A549 (cell line): ENCODE measurements at regions not wholly inside any gene's neighbourhood (a gene's known extent, or its start where the extent isn't known, plus 50 kb on each side); places are given as distances from the start of the nearest gene placed in this dataset.

Experiments
- ATAC-seq, 2 experiments: fragments of 200-7000 bp in 1 of 2; fragments of >200 bp in 1 of 2; cut with Nextera tagmentation in 1 of 2; cut with Tn5 transposase in 1 of 2; 3 replicates each; pipeline versions ENCODE4 v1.8.0 to v1.9.1; 2018 to 2020; ENCODE audit warnings: mild to moderate bottlenecking in 1 of 2, moderate library complexity in 1 of 2
- CTCF ChIA-PET: fragments of 300-600 bp; sonication (Branson Sonifier 250); formaldehyde crosslinking; extraction: SDS; loops from one replicate; lab custom pipeline; 2021; ENCODE audit warnings: antibody characterized with exemption, inconsistent platforms; lab: Yijun Ruan, JAX
- POLR2A ChIA-PET: fragments of 350-600 bp; formaldehyde crosslinking; extraction: SDS; loops from one replicate; lab custom pipeline; 2021; ENCODE audit warnings: antibody characterized with exemption, inconsistent platforms; lab: Yijun Ruan, JAX
- DNase-seq, 2 experiments: peaks; one replicate each; pipeline versions ENCODE4 v3.0.0 to v3.0.0-alpha.2; 2011 to 2016; ENCODE audit warnings: low read depth in 1 of 2, low spot score in 1 of 2
- FAIRE-seq: peaks from 2 replicates; lab custom pipeline; 2011; peaks lifted over from hg19 to GRCh38; lab: Jason Lieb, UNC
- H3K27ac ChIP-seq, 2 experiments: fragments of >200 bp; sonication (Bioruptor Twin); formaldehyde crosslinking; 3 replicates each; pipeline ENCODE4 v1.5.1; 2016 to 2017
- H3K4me1 ChIP-seq: fragments of >200 bp; sonication (Bioruptor Twin); formaldehyde crosslinking; 3 replicates; pipeline ENCODE4 v1.6.1; 2016
- H3K4me2 ChIP-seq: fragments of >200 bp; sonication (Bioruptor Twin); formaldehyde crosslinking; 3 replicates; pipeline ENCODE4 v1.6.1; 2016
- H3K4me3 ChIP-seq: fragments of >200 bp; sonication (Bioruptor Twin); formaldehyde crosslinking; 3 replicates; pipeline ENCODE4 v1.5.1; 2016
- H3K9me3 ChIP-seq: fragments of >200 bp; sonication (Bioruptor Twin); formaldehyde crosslinking; 3 replicates; pipeline ENCODE4 v1.6.1; 2016
- CBX8 ChIP-seq: fragments of 200-600 bp; sonication (generic); IDR thresholded peaks from 2 replicates; pipeline ENCODE4 v1.6.1; 2016
- CHD2 ChIP-seq: fragments of 150-350 bp; IDR thresholded peaks from 2 replicates; pipeline ENCODE4 v1.6.1; 2014; ENCODE audit warnings: low read length; ENCODE audit not compliant: partially characterized antibody
- EHF ChIP-seq: fragments of 250-450 bp; sonication (Bioruptor Pico); IDR thresholded peaks from 2 replicates; pipeline ENCODE4 v1.5.0; 2020; ENCODE audit warnings: mild to moderate bottlenecking
- FOSB ChIP-seq: fragments of 250-450 bp; sonication (Bioruptor Pico); IDR thresholded peaks from 2 replicates; pipeline ENCODE4 v1.5.0; 2020; ENCODE audit warnings: mild to moderate bottlenecking, moderate library complexity
- FOXS1 ChIP-seq: fragments of 250-450 bp; sonication (Bioruptor Pico); IDR thresholded peaks from 2 replicates; pipeline ENCODE4 v1.5.0; 2020; ENCODE audit warnings: mild to moderate bottlenecking, moderate library complexity
- HEYL ChIP-seq: fragments of 250-450 bp; sonication (Bioruptor Pico); IDR thresholded peaks from 2 replicates; pipeline ENCODE4 v1.8.0; 2021; ENCODE audit warnings: mild to moderate bottlenecking, moderate library complexity
- HOXB13 ChIP-seq: fragments of 250-450 bp; sonication (Bioruptor Pico); IDR thresholded peaks from 2 replicates; pipeline ENCODE4 v1.5.0; 2020; ENCODE audit warnings: low read depth, mild to moderate bottlenecking, moderate library complexity
- HOXB5 ChIP-seq: fragments of 250-450 bp; sonication (Bioruptor Pico); IDR thresholded peaks from 2 replicates; pipeline ENCODE4 v1.5.0; 2020; ENCODE audit warnings: mild to moderate bottlenecking, moderate library complexity
- JUN ChIP-seq, 2 experiments: fragments of >200 bp; sonication (Bioruptor Twin); formaldehyde crosslinking; IDR thresholded peaks; 2 replicates in 1 of 2; 3 replicates in 1 of 2; pipeline ENCODE4 v1.6.1; 2016 to 2017
- JUNB ChIP-seq: fragments of >200 bp; sonication (Bioruptor Twin); formaldehyde crosslinking; IDR thresholded peaks from 2 replicates; pipeline ENCODE4 v1.6.1; 2016
- KDM1A ChIP-seq: fragments of 200-600 bp; sonication (generic); IDR thresholded peaks from 2 replicates; pipeline ENCODE4 v1.6.1; 2016; ENCODE audit warnings: low read depth, mild to moderate bottlenecking
- KDM5A ChIP-seq: fragments of 200-600 bp; sonication (generic); IDR thresholded peaks from 2 replicates; pipeline ENCODE4 v1.6.1; 2016; ENCODE audit warnings: antibody characterized with exemption, mild to moderate bottlenecking
- NFE2L2 ChIP-seq: fragments of 150-350 bp; conservative IDR thresholded peaks from 2 replicates; pipeline ENCODE4 v1.6.1; 2014; ENCODE audit warnings: low read length
- NR3C1 ChIP-seq: fragments of >200 bp; sonication (Bioruptor Twin); formaldehyde crosslinking; IDR thresholded peaks from 3 replicates; pipeline ENCODE4 v1.6.1; 2017
- RCOR1 ChIP-seq: fragments of 150-350 bp; IDR thresholded peaks from 2 replicates; pipeline ENCODE4 v1.6.1; 2014; ENCODE audit warnings: antibody characterized with exemption, low read length, low read depth
- SMC3 ChIP-seq: fragments of >200 bp; sonication (Bioruptor Twin); formaldehyde crosslinking; IDR thresholded peaks from 3 replicates; pipeline ENCODE4 v1.6.1; 2018; ENCODE audit warnings: inconsistent platforms
- SREBF2 ChIP-seq: fragments of 450-650 bp; IDR thresholded peaks from 2 replicates; pipeline ENCODE4 v1.6.1; 2014; ENCODE audit warnings: mild to moderate bottlenecking, moderate library complexity
- TFCP2L1 ChIP-seq: fragments of 250-450 bp; sonication (Bioruptor Pico); IDR thresholded peaks from 2 replicates; pipeline ENCODE4 v1.5.0; 2021; ENCODE audit warnings: mild to moderate bottlenecking
- ZSCAN20 ChIP-seq: fragments of 250-450 bp; sonication (Bioruptor Pico); IDR thresholded peaks from 2 replicates; pipeline ENCODE4 v1.8.0; 2022; ENCODE audit warnings: mild to moderate bottlenecking, moderate library complexity
- WGBS: methylation state at CpG from one replicate; pipeline ENCODE4 v1.1.6; 2017; ENCODE audit errors: missing lambda C conversion rate; 5-methylcytosine and 5-hydroxymethylcytosine counted together
- TF ChIP-seq, protein P1 (sequence below): fragments of 200-600 bp; sonication (generic); IDR thresholded peaks from 2 replicates; pipeline ENCODE4 v1.6.1; 2016; ENCODE audit warnings: antibody characterized with exemption, mild to moderate bottlenecking, moderate library complexity
- TF ChIP-seq, protein P2 (sequence below): IDR thresholded peaks from 2 replicates; pipeline ENCODE4 v1.6.1; 2012
- TF ChIP-seq, protein P3 (sequence below): IDR thresholded peaks from 2 replicates; pipeline ENCODE4 v1.6.1; 2012; ENCODE audit warnings: low read depth, borderline replicate concordance

DNA sequence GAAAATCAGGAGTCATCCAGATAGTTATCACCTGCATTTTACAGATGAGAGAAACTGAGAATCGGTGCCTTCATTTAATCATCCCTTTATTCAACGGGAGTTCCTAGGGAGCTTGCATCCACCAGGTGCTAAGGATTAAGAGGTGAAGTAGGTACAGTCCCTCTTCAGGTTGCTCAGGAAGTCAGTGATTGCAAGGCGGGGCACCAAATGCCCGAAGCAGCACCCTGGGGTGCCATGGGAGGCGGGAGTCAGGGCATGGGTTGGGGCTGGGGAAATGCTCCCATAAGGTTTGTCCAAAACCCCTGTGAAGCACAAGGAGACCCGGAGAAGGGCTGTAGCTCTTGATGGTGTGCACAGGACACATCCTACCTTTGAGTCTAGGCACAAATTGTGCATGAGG lies 98.8 kb upstream of the KLF4 start:
- no peak overlapping the region for H3K27ac ChIP-seq
- 91% methylated on average over 6 of the region's 6 CpGs for WGBS
- no peak for FAIRE-seq
- CTCF ChIA-PET, result no interaction called here
- TF ChIP-seq FOXS1 (CRISPR knock-in tag) (no peak), HOXB13 (CRISPR knock-in tag) (no peak), CHD2 (no peak), NFE2L2 (no peak), TFCP2L1 (no peak), RCOR1 (no peak), JUN (IDR thresholded peaks at IDR 0.05) (no peak), ZSCAN20 (CRISPR knock-in tag) (no peak), NR3C1 (no peak), SMC3 (no peak), KDM1A (no peak), CBX8 (no peak), EHF (CRISPR knock-in tag) (no peak), HEYL (no peak), JUNB (no peak), HOXB5 (CRISPR knock-in tag) (no peak)
- TF ChIP-seq, protein P1, sequence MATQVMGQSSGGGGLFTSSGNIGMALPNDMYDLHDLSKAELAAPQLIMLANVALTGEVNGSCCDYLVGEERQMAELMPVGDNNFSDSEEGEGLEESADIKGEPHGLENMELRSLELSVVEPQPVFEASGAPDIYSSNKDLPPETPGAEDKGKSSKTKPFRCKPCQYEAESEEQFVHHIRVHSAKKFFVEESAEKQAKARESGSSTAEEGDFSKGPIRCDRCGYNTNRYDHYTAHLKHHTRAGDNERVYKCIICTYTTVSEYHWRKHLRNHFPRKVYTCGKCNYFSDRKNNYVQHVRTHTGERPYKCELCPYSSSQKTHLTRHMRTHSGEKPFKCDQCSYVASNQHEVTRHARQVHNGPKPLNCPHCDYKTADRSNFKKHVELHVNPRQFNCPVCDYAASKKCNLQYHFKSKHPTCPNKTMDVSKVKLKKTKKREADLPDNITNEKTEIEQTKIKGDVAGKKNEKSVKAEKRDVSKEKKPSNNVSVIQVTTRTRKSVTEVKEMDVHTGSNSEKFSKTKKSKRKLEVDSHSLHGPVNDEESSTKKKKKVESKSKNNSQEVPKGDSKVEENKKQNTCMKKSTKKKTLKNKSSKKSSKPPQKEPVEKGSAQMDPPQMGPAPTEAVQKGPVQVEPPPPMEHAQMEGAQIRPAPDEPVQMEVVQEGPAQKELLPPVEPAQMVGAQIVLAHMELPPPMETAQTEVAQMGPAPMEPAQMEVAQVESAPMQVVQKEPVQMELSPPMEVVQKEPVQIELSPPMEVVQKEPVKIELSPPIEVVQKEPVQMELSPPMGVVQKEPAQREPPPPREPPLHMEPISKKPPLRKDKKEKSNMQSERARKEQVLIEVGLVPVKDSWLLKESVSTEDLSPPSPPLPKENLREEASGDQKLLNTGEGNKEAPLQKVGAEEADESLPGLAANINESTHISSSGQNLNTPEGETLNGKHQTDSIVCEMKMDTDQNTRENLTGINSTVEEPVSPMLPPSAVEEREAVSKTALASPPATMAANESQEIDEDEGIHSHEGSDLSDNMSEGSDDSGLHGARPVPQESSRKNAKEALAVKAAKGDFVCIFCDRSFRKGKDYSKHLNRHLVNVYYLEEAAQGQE, result no peak
- TF ChIP-seq, all 56 proteins: peak for 0
- no peak overlapping the region for H3K4me2 ChIP-seq
- no peaks in the 10 kb centered on the region for H3K9me3 ChIP-seq
- ATAC-seq (no peak), DNase-seq (no peak)
- no peaks in the 10 kb centered on the region for H3K4me1 ChIP-seq
- no peak overlapping the region for H3K4me3 ChIP-seq
- POLR2A ChIA-PET, result interaction anchor here (0.6 kb wide), 1 partner anchor 697 kb away, joined by 3 read pairs; no protein-coding TSS in a partner anchor

DNA sequence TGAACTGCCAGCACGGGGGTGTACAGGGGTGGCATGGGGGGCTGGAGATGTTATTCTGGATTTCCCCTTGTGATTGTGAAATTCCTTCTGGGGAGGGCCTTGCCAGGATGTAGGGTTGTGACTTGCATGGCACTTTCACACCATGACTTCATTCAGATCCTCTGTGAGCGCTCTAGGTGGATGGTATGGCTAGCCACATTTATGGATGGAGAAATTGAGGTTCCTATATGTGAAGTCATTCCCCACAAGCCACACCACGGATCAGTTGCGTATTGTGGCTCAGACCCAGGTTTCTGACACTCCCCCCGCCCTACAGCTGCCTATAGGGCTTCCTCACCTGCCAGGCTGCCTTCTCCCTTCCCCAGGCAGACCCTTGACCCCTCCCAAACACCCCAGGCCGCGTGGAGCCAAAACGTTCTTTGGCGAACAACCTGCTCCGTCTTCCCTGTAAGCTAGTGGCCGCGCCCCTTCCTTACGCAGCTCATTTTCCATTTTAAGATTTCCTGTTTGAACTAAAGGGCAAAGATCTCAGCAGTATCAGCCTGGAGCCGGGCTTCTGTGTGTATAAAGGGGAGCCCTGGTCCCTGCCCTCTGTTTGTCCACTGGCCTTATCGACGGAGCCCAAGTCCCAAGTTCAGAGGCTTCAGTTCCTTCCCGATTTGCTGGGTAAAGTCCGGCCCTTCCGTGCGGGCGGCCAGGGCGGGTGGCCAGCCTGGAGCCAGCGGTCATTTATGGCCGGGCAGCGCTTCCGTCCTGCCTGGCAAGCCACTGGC lies 97.8 kb upstream of the KLF4 start:
- Histone ChIP-seq H3K27ac (no peak overlapping the region), H3K4me2 (no peak overlapping the region), H3K4me1 (no peaks in the 10 kb centered on the region), H3K9me3 (no peaks in the 10 kb centered on the region), H3K4me3 (no peak overlapping the region)
- no peak for ATAC-seq
- no peak for FAIRE-seq
- CTCF ChIA-PET, result interaction anchor here (0.9 kb wide), 1 partner anchor 17 kb away, joined by 3 read pairs; no protein-coding TSS in a partner anchor
- DNase-seq, result no peak
- POLR2A ChIA-PET, result no interaction called here
- 83% methylated on average over 26 of the region's 26 CpGs for WGBS
- no peak for TF ChIP-seq TFCP2L1

DNA sequence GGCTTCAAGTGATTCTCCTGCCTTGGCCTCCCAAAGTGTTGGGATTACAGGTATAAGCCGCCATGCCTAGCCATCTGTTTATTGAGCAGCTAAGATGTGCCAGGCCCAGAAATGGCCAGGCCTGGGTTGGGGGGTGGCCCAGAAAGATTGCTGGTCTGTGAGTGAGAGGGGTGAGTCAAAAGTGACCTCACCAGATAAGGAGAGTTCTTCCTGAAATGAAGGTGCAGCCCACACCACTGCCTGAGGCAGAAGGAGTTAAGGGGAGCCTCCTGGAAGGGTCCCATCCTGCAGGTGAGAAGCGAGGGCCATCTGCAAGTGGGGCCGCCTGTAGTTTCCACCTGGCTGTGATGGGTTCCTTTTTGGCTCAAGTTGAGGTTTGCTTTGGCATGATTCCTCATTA lies 96.9 kb upstream of the KLF4 start:
- CTCF ChIA-PET, result interaction anchor here (1.1 to 2.3 kb wide), 3 partner anchors 7 to 99 kb away, joined by 3 to 8 read pairs (median 3); no protein-coding TSS in a partner anchor
- DNase-seq (no peak), ATAC-seq (no peak), FAIRE-seq (no peak)
- TF ChIP-seq SREBF2 (no peak), NFE2L2 (no peak), KDM5A (no peak), FOSB (no peak), NR3C1 (no peak)
- TF ChIP-seq, protein P2, sequence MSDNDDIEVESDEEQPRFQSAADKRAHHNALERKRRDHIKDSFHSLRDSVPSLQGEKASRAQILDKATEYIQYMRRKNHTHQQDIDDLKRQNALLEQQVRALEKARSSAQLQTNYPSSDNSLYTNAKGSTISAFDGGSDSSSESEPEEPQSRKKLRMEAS, result no peak
- TF ChIP-seq, protein P3, sequence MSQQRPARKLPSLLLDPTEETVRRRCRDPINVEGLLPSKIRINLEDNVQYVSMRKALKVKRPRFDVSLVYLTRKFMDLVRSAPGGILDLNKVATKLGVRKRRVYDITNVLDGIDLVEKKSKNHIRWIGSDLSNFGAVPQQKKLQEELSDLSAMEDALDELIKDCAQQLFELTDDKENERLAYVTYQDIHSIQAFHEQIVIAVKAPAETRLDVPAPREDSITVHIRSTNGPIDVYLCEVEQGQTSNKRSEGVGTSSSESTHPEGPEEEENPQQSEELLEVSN, result no peak
- Histone ChIP-seq H3K4me3 (no peak overlapping the region), H3K4me2 (no peak overlapping the region), H3K27ac (no peak overlapping the region), H3K4me1 (no peaks in the 10 kb centered on the region), H3K9me3 (no peaks in the 10 kb centered on the region)
- WGBS, result 87% methylated on average over 3 of the region's 3 CpGs
- POLR2A ChIA-PET, result no interaction called here
